Vagina (tissue), 2 donors: ENCODE measurements at regions not wholly inside any gene's neighbourhood (a gene's known extent, or its start where the extent isn't known, plus 50 kb on each side); places are given as distances from the start of the nearest gene placed in this dataset.
"Not testable (repeated sequence)": the region's sequence is repeated elsewhere in the genome, so short reads cannot be mapped to it uniquely, and the experiment has no call there.

ENCODE experiments used
- CTCF ChIP-seq, 3 experiments: fragments of 450-650 bp in 2 of 3; fragments of 200-600 bp in 1 of 3; sonication (generic) in 1 of 3; IDR thresholded peaks; one replicate each; pipeline ENCODE4 v1.5.1; 2017 to 2019; ENCODE audit warnings: antibody characterized with exemption in 3 of 3, mild to moderate bottlenecking in 2 of 3, moderate library complexity in 2 of 3
- POLR2A ChIP-seq, 2 donors: fragments of 450-650 bp; IDR thresholded peaks; one replicate each; pipeline ENCODE4 v1.6.1; 2017; ENCODE audit warnings: antibody characterized with exemption in 2 of 2, mild to moderate bottlenecking in 2 of 2, moderate library complexity in 2 of 2
- POLR2AphosphoS5 ChIP-seq, 2 donors: sonication (generic); formaldehyde crosslinking; IDR thresholded peaks; one replicate each; pipeline ENCODE4 v1.9.0; 2017; ENCODE audit warnings: antibody characterized with exemption in 2 of 2, mild to moderate bottlenecking in 2 of 2, low read depth in 1 of 2; ENCODE audit not compliant: insufficient read depth in 1 of 2

DNA sequence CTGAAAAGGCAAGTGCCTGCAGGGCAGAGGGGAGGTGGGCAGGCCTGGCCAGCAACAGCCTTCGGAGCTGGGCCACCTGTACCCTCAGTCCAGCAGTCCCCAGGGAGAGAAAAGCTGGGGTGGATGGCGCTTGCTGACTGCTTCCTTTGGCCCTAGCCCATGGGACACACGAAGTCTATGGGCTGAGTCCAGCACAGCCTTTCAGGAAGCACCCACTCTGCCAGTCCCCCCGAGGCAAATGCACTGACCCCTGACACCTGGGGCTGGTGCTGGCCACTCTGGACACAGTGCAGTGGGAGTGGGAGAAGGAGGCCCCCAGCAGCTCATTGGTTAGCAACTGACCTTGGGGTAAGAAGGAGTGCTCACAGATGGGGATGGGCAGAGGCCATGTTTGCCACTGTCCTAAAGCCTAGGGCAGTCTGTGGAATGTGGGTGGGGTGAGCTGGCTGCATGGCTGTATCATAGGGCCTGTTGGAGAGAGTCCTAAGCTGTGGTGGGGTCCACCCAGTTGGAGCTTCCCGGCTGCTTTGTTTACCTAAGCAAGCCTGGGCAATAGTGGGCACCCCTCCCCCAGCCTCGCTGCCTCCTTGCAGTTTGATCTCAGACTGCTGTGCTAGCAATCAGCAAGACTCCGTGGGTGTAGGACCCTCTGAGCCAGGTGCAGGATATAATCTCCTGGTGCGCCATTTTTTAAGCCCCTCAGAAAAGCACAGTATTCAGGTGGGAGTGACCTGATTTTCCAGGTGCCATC, 240.2 kb downstream of the ANKRD30B start:
- TF ChIP-seq POLR2AphosphoS5 (IDR thresholded peaks at IDR 0.05; ENCODE audit: insufficient read depth in 1 of 2, low read depth in 1 of 2); CTCF (IDR thresholded peaks at IDR 0.05); POLR2A (IDR thresholded peaks at IDR 0.05): not testable (repeated sequence)
